SU-DHL-6 (cell line): ENCODE measurements at regions not wholly inside any gene's neighbourhood (a gene's known extent, or its start where the extent isn't known, plus 50 kb on each side); places are given as distances from the start of the nearest gene placed in this dataset.

Experiments used
- CTCF ChIP-seq: fragments of 200-600 bp; sonication (generic); IDR thresholded peaks from one replicate; pipeline ENCODE4 v1.5.1; 2017; ENCODE audit warnings: antibody characterized with exemption, mild to moderate bottlenecking, low read length, moderate library complexity; ENCODE audit not compliant: insufficient read depth, poor library complexity, severe bottlenecking
- EZH2phosphoT487 ChIP-seq: fragments of 200-600 bp; sonication (generic), shearing (Covaris generic); conservative IDR thresholded peaks from 2 replicates; pipeline ENCODE4 v1.6.1; 2018; ENCODE audit warnings: mild to moderate bottlenecking, antibody characterized with exemption, low read length, moderate library complexity, mixed read lengths

- TF ChIP-seq CTCF = peak; percentile 25
- no peak for TF ChIP-seq EZH2phosphoT487
Measured at GRCh38 chr16:74226338-74226954, 70.2 kb upstream of the PSMD7 start.
